SK-N-SH treated with all-trans-retinoic acid at 6 μM for 48 hours (cell line): ENCODE measurements at regions not wholly inside any gene's neighbourhood (a gene's known extent, or its start where the extent isn't known, plus 50 kb on each side); places are given as distances from the start of the nearest gene placed in this dataset.

ENCODE experiments used
- ARNTL ChIP-seq: fragments of 450-650 bp; formaldehyde crosslinking; IDR thresholded peaks from 2 replicates; pipeline ENCODE4 v1.5.0; 2020; ENCODE audit warnings: low read depth, mild to moderate bottlenecking, moderate library complexity, borderline replicate concordance
- ISL1 ChIP-seq: fragments of 250-450 bp; sonication (Bioruptor Pico); IDR thresholded peaks from 2 replicates; pipeline ENCODE4 v2.1.2; 2022; ENCODE audit warnings: mild to moderate bottlenecking, moderate library complexity
- ZNF565 ChIP-seq: fragments of 450-650 bp; formaldehyde crosslinking; conservative IDR thresholded peaks from 2 replicates; pipeline ENCODE4 v1.5.0; 2020; ENCODE audit warnings: low read depth, mild to moderate bottlenecking, moderate library complexity

GRCh38 chr2:17375262-17375661 lies 143.0 kb downstream of the RAD51AP2 start:
- TF ChIP-seq ZNF565 (no peak), ARNTL (no peak), ISL1 (CRISPR knock-in tag) (no peak)
